SK-N-SH treated with all-trans-retinoic acid at 6 μM for 48 hours (cell line): ENCODE measurements at regions not wholly inside any gene's neighbourhood (a gene's known extent, or its start where the extent isn't known, plus 50 kb on each side); places are given as distances from the start of the nearest gene placed in this dataset.

Source experiments
- ATAC-seq: fragments of 200-7000 bp; cut with Tn5 transposase; 3 replicates; pipeline ENCODE4 v1.9.1; 2020; ENCODE audit warnings: mild to moderate bottlenecking, moderate library complexity
- ARNTL ChIP-seq: fragments of 450-650 bp; formaldehyde crosslinking; IDR thresholded peaks from 2 replicates; pipeline ENCODE4 v1.5.0; 2020; ENCODE audit warnings: low read depth, mild to moderate bottlenecking, moderate library complexity, borderline replicate concordance
- CREB5 ChIP-seq: fragments of 250-450 bp; sonication (Bioruptor Pico); IDR thresholded peaks from 2 replicates; pipeline ENCODE4 v1.5.1; 2020; ENCODE audit warnings: low read depth, mild to moderate bottlenecking, moderate library complexity
- CSDC2 ChIP-seq: fragments of 250-450 bp; sonication (Bioruptor Pico); IDR thresholded peaks from 2 replicates; pipeline ENCODE4 v1.5.0; 2020; ENCODE audit warnings: mild to moderate bottlenecking, moderate library complexity
- CSRNP3 ChIP-seq: fragments of 250-450 bp; sonication (Bioruptor Pico); IDR thresholded peaks from 2 replicates; pipeline ENCODE4 v1.5.1; 2021; ENCODE audit warnings: mild to moderate bottlenecking, moderate library complexity
- ESRRG ChIP-seq: fragments of 250-450 bp; sonication (Bioruptor Pico); IDR thresholded peaks from 2 replicates; pipeline ENCODE4 v1.6.1; 2021; ENCODE audit warnings: mild to moderate bottlenecking
- GLIS3 ChIP-seq: fragments of 250-450 bp; sonication (Bioruptor Pico); IDR thresholded peaks from 2 replicates; pipeline ENCODE4 v1.5.0; 2020; ENCODE audit warnings: mild to moderate bottlenecking, moderate library complexity
- OSR1 ChIP-seq: fragments of 250-450 bp; sonication (Bioruptor Pico); IDR thresholded peaks from 2 replicates; pipeline ENCODE4 v1.8.0; 2022; ENCODE audit warnings: moderate library complexity, mild to moderate bottlenecking, inconsistent platforms
- PATZ1 ChIP-seq: fragments of 250-450 bp; sonication (Bioruptor Pico); IDR thresholded peaks from 2 replicates; pipeline ENCODE4 v1.8.0; 2020; ENCODE audit warnings: mild to moderate bottlenecking, moderate library complexity, borderline replicate concordance
- POU6F1 ChIP-seq: fragments of 250-450 bp; sonication (Bioruptor Pico); IDR thresholded peaks from 2 replicates; pipeline ENCODE4 v1.8.0; 2021; ENCODE audit warnings: low read depth, mild to moderate bottlenecking, moderate library complexity, borderline replicate concordance
- PPARA ChIP-seq: fragments of 250-450 bp; sonication (Bioruptor Pico); IDR thresholded peaks from 2 replicates; pipeline ENCODE4 v1.5.0; 2020; ENCODE audit warnings: mild to moderate bottlenecking, borderline replicate concordance
- RARB ChIP-seq: fragments of 250-450 bp; sonication (Bioruptor Pico); IDR thresholded peaks from 2 replicates; pipeline ENCODE4 v1.8.0; 2021; ENCODE audit warnings: mild to moderate bottlenecking, moderate library complexity
- SNAI2 ChIP-seq: fragments of 250-450 bp; sonication (Bioruptor Pico); IDR thresholded peaks from 2 replicates; pipeline ENCODE4 v1.5.0; 2020; ENCODE audit warnings: mild to moderate bottlenecking, moderate library complexity
- TOX ChIP-seq: fragments of 250-450 bp; sonication (Bioruptor Pico); IDR thresholded peaks from 2 replicates; pipeline ENCODE4 v1.8.0; 2021; ENCODE audit warnings: mild to moderate bottlenecking, moderate library complexity, borderline replicate concordance
- TSHZ2 ChIP-seq: fragments of 250-450 bp; sonication (Bioruptor Pico); IDR thresholded peaks from 2 replicates; pipeline ENCODE4 v1.5.0; 2020; ENCODE audit warnings: mild to moderate bottlenecking, moderate library complexity
- ZC3H10 ChIP-seq: fragments of 250-450 bp; sonication (Bioruptor Pico); IDR thresholded peaks from 2 replicates; pipeline ENCODE4 v1.5.1; 2021; ENCODE audit warnings: mild to moderate bottlenecking, moderate library complexity
- ZFP3 ChIP-seq: fragments of 250-450 bp; sonication (Bioruptor Pico); IDR thresholded peaks from 2 replicates; pipeline ENCODE4 v1.5.0; 2020; ENCODE audit warnings: mild to moderate bottlenecking, moderate library complexity
- ZFP30 ChIP-seq: fragments of 450-650 bp; formaldehyde crosslinking; IDR thresholded peaks from 2 replicates; pipeline ENCODE4 v1.5.0; 2022; ENCODE audit warnings: mild to moderate bottlenecking, moderate library complexity
- ZNF565 ChIP-seq: fragments of 450-650 bp; formaldehyde crosslinking; conservative IDR thresholded peaks from 2 replicates; pipeline ENCODE4 v1.5.0; 2020; ENCODE audit warnings: low read depth, mild to moderate bottlenecking, moderate library complexity
- ZNF70 ChIP-seq: fragments of 450-650 bp; formaldehyde crosslinking; IDR thresholded peaks from 2 replicates; pipeline ENCODE4 v1.5.0; 2020; ENCODE audit warnings: mild to moderate bottlenecking, moderate library complexity

GRCh38 chr5:2196416-2196815 lies 313.7 kb upstream of the IRX4 start (continued):
- no peak for TF ChIP-seq TSHZ2 (CRISPR knock-in tag)
- TF ChIP-seq GLIS3 (CRISPR knock-in tag): no peak
- TF ChIP-seq PPARA (CRISPR knock-in tag): no peak
- no peak for TF ChIP-seq SNAI2 (CRISPR knock-in tag)
- no peak for TF ChIP-seq ZNF565 (CRISPR knock-in tag)

- TF ChIP-seq RARB (CRISPR knock-in tag) (no peak), OSR1 (CRISPR knock-in tag) (no peak), PATZ1 (CRISPR knock-in tag) (no peak), TSHZ2 (CRISPR knock-in tag) (no peak), ARNTL (CRISPR knock-in tag) (no peak), POU6F1 (no peak), GLIS3 (CRISPR knock-in tag) (no peak), ZFP30 (CRISPR knock-in tag) (no peak), ZC3H10 (no peak), CREB5 (no peak), ZNF565 (CRISPR knock-in tag) (no peak), ZFP3 (CRISPR knock-in tag) (no peak), CSDC2 (no peak), CSRNP3 (no peak), ESRRG (CRISPR knock-in tag) (no peak), TOX (CRISPR knock-in tag) (no peak), SNAI2 (CRISPR knock-in tag) (no peak)
- ATAC-seq: no peak
Observed at GRCh38 chr5:2194949-2195348, 312.2 kb upstream of the IRX4 start.

- no peak for TF ChIP-seq POU6F1
- no peak for TF ChIP-seq PATZ1 (CRISPR knock-in tag)
- TF ChIP-seq GLIS3 (CRISPR knock-in tag): no peak
- no peak for TF ChIP-seq ZNF70 (CRISPR knock-in tag)
- TF ChIP-seq OSR1 (CRISPR knock-in tag): no peak
- ATAC-seq: no peak
Observed at GRCh38 chr5:2194236-2194555, 311.5 kb upstream of the IRX4 start.
